ENCODE measurements at regions not wholly inside any gene's neighbourhood (a gene's known extent, or its start where the extent isn't known, plus 50 kb on each side); places are given as distances from the start of the nearest gene placed in this dataset.
"Not testable (repeated sequence)": the region's sequence is repeated elsewhere in the genome, so short reads cannot be mapped to it uniquely, and the experiment has no call there.

GRCh38 chr2:129191530-129191929, 787.9 kb upstream of the RAB6C start:
- in situ Hi-C loops (cut with MboI; ENCODE audit: low sequenced_read_pairs), result no loop called here

- in situ Hi-C loops (cut with MboI; ENCODE audit: low sequenced_read_pairs), result no loop called here
Observed at GRCh38 chr2:129192117-129192516, 787.3 kb upstream of the RAB6C start.

GRCh38 chr2:129192841-129193253, 786.6 kb upstream of the RAB6C start:
- in situ Hi-C loops (cut with MboI; ENCODE audit: low sequenced_read_pairs), result no loop called here

DNA sequence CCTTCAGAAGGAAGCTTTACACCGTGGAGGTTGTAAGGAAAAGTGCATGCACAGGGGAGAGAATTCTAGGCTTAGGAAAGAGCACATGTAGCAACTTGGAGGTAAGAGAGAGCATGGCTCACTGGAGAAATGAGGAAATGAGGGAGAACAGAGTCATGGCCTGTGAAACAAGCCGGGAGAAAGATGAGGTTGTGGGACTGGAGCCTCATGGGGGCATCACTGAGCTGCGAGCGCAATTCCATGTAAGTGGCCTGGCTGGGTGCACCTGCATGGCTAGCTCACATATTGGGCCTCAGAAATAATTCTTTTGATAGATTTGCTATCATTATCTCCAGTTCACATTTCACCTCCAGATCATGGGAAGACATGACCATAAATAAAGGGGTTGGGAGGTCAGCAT, 785.5 kb upstream of the RAB6C start:
- in situ Hi-C loops (cut with MboI; ENCODE audit: low sequenced_read_pairs), result no loop called here

DNA sequence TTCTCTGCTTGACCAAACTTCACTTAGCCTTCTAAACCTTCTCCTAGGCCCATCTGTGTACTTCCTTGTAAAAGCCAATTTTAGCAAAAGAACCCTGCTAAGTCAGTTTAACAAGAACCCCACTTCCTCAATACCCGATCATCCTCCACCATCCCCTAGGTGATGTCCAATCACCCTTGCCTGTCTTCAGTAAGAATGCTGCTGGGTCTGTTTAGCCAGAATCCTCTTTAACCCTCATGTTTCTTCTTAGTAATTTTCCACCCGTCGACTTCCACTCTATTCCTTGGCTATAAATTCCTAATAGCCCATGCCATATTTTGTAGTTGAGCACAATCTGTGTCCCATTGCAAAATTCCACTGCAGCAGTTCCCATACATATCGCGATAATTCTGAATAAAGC, 780.0 kb upstream of the RAB6C start:
- in situ Hi-C loops (cut with MboI; ENCODE audit: low sequenced_read_pairs), result no loop called here

GRCh38 chr2:129201696-129202095, 777.8 kb upstream of the RAB6C start:
- in situ Hi-C loops (cut with MboI; ENCODE audit: low sequenced_read_pairs), result no loop called here

GRCh38 chr2:129203331-129203730, 776.1 kb upstream of the RAB6C start:
- in situ Hi-C loops (cut with MboI; ENCODE audit: low sequenced_read_pairs), result no loop called here

DNA sequence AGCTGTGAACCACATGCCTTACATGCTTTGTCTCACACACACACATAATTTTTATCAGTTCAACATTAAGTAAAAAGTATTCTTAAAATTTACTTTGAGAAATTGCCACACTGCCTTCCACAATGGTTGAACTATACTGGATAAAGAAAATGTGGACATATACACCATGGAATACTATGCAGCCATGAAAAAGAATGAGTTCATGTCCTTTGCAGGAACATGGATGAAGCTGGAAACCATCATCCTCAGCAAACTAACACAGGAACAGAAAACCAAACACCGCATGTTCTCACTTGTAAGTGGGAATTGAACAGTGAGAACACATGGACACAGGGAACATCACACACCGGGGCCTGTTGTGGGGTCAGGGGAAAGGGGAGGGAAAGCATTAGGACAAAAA, 774.9 kb upstream of the RAB6C start:
- in situ Hi-C loops (cut with MboI; ENCODE audit: low sequenced_read_pairs), result not testable (repeated sequence)

DNA sequence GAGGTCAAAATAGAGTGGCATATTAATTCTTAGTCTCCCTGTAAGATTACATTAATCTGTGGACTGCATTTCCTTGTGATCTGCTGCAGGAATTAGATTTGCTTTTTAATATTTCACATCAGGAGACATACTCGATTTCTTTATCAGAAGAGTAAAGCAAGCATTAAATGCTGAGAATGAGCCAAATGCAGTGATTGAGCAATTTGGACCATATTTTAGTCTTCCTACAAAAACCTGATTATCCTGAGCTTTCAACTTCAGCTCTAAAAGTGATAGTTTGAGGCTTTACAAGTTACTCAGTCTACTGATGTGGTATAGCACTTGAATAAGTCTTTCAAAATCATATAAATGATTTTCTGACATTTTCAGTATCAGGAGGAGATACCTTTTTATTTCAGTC, 774.3 kb upstream of the RAB6C start:
- in situ Hi-C loops (cut with MboI; ENCODE audit: low sequenced_read_pairs), result no loop called here

DNA sequence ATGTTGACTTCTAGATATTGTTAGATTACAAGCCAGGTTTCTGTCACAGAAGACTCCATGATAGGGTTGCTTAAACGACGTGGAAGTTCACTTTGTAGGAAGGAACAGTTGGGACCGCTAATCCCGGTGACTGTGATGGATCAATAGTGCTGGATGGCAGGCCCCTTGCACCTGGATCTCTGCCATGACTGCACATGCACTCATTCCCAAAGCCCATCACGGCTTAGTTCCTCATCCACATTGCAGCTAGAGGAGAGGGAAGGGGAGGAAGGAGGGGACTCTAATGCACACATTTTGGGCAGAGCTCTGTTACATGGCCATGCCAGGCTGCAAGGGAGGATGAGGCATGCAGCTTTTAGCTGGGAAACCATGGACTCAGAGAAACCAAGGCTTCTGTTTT, 773.7 kb upstream of the RAB6C start:
- in situ Hi-C loops (cut with MboI; ENCODE audit: low sequenced_read_pairs), result no loop called here

- in situ Hi-C loops (cut with MboI; ENCODE audit: low sequenced_read_pairs), result no loop called here
Observed at GRCh38 chr2:129212299-129212958, 767.0 kb upstream of the RAB6C start.

- in situ Hi-C loops (cut with MboI; ENCODE audit: low sequenced_read_pairs), result no loop called here
Observed at GRCh38 chr2:129224022-129224421, 755.4 kb upstream of the RAB6C start.

DNA sequence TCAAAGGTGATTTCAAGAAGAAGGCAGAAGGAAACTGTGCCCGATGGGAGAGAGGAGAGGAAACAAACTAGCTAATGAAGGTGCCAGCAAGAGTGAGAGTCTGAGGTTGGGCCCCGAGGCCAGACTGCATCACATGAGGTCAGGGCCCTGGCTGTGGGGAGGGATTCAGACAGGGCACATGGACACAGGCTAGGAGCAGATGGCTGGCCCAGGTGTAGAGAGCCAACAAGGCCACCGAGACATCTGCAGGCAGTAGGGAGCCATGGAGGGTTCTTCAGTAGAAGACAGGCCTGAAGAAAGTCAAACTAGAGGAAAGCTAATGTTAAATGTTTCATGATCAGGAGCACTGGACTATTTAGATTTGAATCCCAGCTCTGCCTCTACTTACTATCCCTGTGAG, 755.0 kb upstream of the RAB6C start:
- in situ Hi-C loops (cut with MboI; ENCODE audit: low sequenced_read_pairs), result no loop called here

DNA sequence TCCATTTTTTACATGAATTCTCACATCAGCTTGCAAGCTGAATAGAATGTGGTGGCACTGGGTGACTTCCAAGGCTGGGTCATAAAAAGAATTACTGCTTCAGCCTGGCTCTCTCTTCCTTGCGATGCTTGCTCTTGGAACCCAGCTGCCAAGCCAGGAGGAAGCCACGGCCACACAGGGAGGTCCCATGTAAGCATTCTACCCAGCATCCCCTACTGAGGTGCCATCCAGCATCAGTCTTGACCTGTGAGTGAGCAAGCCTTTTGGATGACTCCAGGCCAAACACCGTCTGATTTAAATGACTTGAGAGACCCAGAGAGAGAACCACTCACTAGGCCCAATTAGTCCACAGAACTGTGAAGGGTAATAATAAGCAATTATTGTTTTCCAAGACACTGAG, 750.3 kb upstream of the RAB6C start:
- in situ Hi-C loops (cut with MboI; ENCODE audit: low sequenced_read_pairs), result no loop called here

- in situ Hi-C loops (cut with MboI; ENCODE audit: low sequenced_read_pairs), result no loop called here
Observed at GRCh38 chr2:129229830-129230441, 749.5 kb upstream of the RAB6C start.

- in situ Hi-C loops (cut with MboI; ENCODE audit: low sequenced_read_pairs), result no loop called here
Observed at GRCh38 chr2:129231924-129232323, 747.5 kb upstream of the RAB6C start.

DNA sequence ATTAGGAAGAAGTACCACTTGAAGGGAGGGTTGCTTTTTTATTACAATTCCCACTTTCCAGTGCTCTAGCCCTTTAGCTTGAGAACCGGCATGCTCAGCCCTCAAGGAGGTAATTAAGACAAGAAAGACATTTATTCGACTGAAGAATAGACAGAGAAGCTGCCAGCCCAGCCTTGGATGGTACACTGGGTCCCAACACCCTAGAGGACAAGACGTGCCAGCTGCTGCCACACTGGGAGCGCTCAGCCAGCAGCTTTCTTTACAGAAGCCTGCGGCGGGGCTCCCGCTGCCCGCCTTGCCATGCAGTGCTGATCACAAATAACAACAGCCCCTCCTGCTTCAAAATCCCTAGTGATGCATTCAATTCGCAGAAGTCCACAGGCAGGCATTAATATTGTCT, 746.3 kb upstream of the RAB6C start:
- in situ Hi-C loops (cut with MboI; ENCODE audit: low sequenced_read_pairs), result no loop called here

GRCh38 chr2:129233751-129234406, 745.6 kb upstream of the RAB6C start:
- in situ Hi-C loops (cut with MboI; ENCODE audit: low sequenced_read_pairs), result no loop called here

DNA sequence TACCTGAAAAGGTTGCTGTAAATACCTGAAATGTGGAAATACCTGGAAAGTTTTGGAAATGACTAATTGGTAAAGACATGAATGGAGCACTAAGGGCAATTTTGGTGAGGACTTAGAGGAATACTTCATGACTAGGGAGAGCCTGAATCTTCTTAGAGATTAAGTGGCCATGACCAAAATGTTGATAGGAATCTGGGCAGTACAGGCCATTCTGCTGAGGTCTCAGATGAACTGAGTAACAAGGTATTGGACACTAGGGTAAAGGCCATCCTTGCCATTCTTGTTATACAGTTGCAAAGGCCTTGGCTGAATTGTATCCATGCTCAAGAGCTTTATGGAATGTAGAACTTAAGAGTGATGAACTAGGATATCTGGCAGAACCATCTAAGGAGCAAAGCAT, 742.9 kb upstream of the RAB6C start:
- in situ Hi-C loops (cut with MboI; ENCODE audit: low sequenced_read_pairs), result no loop called here

DNA sequence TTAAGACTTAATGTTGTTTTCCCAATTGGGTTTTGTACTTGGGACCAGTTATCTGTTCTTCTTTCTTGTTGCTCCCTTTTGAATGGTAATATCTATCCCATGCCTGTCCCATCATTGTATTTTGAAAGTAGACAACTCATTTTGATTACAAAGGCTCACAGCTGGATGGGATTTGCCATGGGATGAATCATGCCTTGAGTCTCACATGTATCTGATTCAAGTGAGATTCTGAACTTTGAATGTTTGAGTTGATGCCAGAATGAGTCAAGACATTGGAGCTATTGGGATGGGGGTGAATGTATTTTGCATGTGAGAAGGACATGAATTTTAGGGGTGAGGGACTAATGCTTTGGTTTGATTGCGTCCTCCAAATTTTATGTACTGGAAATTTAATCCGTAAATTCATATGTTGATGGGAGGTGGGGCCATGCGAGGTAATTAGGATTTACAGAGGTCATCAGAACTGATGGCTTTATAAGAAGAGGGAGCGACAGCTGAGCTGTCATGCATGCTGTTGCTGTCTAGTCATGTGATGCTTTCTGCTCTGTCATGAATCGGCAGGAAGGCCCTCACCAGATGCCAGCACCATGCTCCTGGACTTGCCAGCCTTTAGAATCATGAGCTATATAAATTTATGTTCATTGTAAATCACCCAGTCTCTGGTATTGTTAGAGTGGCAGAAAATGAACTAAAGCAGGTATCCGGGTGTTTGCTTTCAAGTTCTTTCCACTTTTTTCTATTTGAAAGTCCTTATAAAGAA, 741.3 kb upstream of the RAB6C start:
- in situ Hi-C loops (cut with MboI; ENCODE audit: low sequenced_read_pairs), result no loop called here

DNA sequence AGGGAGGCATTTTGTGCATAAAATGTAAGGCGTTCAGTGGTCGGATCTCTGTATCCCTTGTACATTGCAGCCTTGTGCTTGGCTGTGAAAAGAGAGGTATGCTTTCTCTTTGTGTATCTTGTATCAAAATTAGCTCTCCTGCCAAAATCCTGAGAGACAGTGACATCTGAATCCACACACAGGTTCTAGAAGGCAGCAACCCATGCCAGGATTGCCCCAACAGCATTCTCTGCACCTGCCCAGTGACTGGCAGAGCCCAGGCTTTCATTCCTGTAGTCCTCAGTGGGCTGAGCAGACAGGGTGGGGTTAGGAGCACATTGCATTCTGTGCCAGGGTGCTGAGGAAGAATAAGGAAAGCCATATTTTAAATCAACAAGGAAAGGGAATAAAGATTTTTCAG, 740.3 kb upstream of the RAB6C start:
- in situ Hi-C loops (cut with MboI; ENCODE audit: low sequenced_read_pairs), result no loop called here

DNA sequence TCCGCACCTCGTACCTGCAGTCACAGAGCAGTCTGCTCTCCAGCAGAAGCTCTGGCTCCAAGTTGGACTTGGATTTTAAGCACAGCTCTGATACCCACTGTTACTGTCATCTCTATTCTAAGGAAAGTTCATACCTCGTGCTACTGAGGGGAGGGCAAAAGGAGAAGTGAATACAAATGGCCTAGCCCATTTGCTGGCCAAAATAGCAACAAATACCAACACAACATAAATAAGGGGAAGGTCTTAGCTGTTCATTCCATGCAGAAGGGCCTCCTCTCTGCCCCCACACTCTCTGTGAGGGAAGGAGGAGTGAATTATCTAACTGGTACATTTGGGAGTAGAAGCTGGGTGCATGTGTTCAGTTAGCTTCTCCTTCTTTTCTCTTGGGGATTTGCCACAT, 739.4 kb upstream of the RAB6C start:
- in situ Hi-C loops (cut with MboI; ENCODE audit: low sequenced_read_pairs), result no loop called here

Measured in HL-60/S4 treated with retinoic acid at 250 ng/mL for 4 days and 3 days (cell line).